ENCODE measurements at regions not wholly inside any gene's neighbourhood (a gene's known extent, or its start where the extent isn't known, plus 50 kb on each side); places are given as distances from the start of the nearest gene placed in this dataset.

GRCh38 chr13:76829572-76830327, 56.5 kb downstream of the KCTD12 start:
- CTCF ChIA-PET, result no interaction called here
- no peaks in the 10 kb centered on the region for H3K9me3 ChIP-seq (ENCODE audit: insufficient read depth, low read depth)
- no peaks in the 10 kb centered on the region for H3K4me1 ChIP-seq (replicated peaks; ENCODE audit: insufficient read depth)
- no peaks in the 10 kb centered on the region for H3K36me3 ChIP-seq (ENCODE audit: low read depth)
- H3K4me2 ChIP-seq, result no peak overlapping the region
- BruUV-seq (replicated peaks), result no TSS peak
- intact Hi-C loops (cut with micrococcal nuclease; ENCODE audit: unreplicated experiment), result no loop called here
- H3F3A ChIP-seq (ENCODE audit: insufficient read depth, low read depth), result no peaks in the 10 kb centered on the region
- DNase-seq, result no peak
- no peaks in the 10 kb centered on the region for H3K27me3 ChIP-seq (ENCODE audit: insufficient read depth, low read depth)
- no peaks in the 10 kb centered on the region for H4K20me1 ChIP-seq (ENCODE audit: insufficient read depth)
- H3K4me3 ChIP-seq, result no peak overlapping the region
- H2AFZ ChIP-seq, result no peak overlapping the region
- H3K9me2 ChIP-seq (ENCODE audit: insufficient read depth), result no peaks in the 10 kb centered on the region
- no peak for TF ChIP-seq EZH2 (IDR thresholded peaks at IDR 0.05; ENCODE audit: low read depth)
- TF ChIP-seq, protein P1, sequence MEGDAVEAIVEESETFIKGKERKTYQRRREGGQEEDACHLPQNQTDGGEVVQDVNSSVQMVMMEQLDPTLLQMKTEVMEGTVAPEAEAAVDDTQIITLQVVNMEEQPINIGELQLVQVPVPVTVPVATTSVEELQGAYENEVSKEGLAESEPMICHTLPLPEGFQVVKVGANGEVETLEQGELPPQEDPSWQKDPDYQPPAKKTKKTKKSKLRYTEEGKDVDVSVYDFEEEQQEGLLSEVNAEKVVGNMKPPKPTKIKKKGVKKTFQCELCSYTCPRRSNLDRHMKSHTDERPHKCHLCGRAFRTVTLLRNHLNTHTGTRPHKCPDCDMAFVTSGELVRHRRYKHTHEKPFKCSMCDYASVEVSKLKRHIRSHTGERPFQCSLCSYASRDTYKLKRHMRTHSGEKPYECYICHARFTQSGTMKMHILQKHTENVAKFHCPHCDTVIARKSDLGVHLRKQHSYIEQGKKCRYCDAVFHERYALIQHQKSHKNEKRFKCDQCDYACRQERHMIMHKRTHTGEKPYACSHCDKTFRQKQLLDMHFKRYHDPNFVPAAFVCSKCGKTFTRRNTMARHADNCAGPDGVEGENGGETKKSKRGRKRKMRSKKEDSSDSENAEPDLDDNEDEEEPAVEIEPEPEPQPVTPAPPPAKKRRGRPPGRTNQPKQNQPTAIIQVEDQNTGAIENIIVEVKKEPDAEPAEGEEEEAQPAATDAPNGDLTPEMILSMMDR (conservative IDR thresholded peaks at IDR 0.05), result no peak
- no peaks in the 10 kb centered on the region for H3K79me2 ChIP-seq (ENCODE audit: low read depth)
- POLR2A ChIA-PET (ENCODE audit: unreplicated experiment), result interaction anchor here (0.6 kb wide), 1 partner anchor 613 kb away, joined by 5 read pairs; no protein-coding TSS in a partner anchor
- H3K27ac ChIP-seq, result no peak overlapping the region

GRCh38 chr13:76828316-76828741, 57.9 kb downstream of the KCTD12 start:
- CTCF ChIA-PET, result no interaction called here
- Histone ChIP-seq H3K27ac (no peak overlapping the region), H3K9me2 (ENCODE audit: insufficient read depth) (no peaks in the 10 kb centered on the region), H3F3A (ENCODE audit: insufficient read depth, low read depth) (no peaks in the 10 kb centered on the region), H3K27me3 (ENCODE audit: insufficient read depth, low read depth) (no peaks in the 10 kb centered on the region), H3K79me2 (ENCODE audit: low read depth) (no peaks in the 10 kb centered on the region), H4K20me1 (ENCODE audit: insufficient read depth) (no peaks in the 10 kb centered on the region), H3K4me1 (replicated peaks; ENCODE audit: insufficient read depth) (no peaks in the 10 kb centered on the region), H3K9me3 (ENCODE audit: insufficient read depth, low read depth) (no peaks in the 10 kb centered on the region), H2AFZ (no peak overlapping the region), H3K36me3 (ENCODE audit: low read depth) (no peaks in the 10 kb centered on the region), H3K4me3 (no peak overlapping the region), H3K4me2 (no peak overlapping the region)
- BruUV-seq (replicated peaks), result no TSS peak
- TF ChIP-seq EZH2 (IDR thresholded peaks at IDR 0.05; ENCODE audit: low read depth), result no peak
- TF ChIP-seq, protein P1 (conservative IDR thresholded peaks at IDR 0.05), result no peak
- POLR2A ChIA-PET (ENCODE audit: unreplicated experiment), result no interaction called here
- intact Hi-C loops (cut with micrococcal nuclease; ENCODE audit: unreplicated experiment), result no loop called here
- no peak for DNase-seq

GRCh38 chr13:76826527-76826926, 59.7 kb downstream of the KCTD12 start:
- Histone ChIP-seq H3K9me2 (ENCODE audit: insufficient read depth) (no peaks in the 10 kb centered on the region), H4K20me1 (ENCODE audit: insufficient read depth) (no peaks in the 10 kb centered on the region), H3F3A (ENCODE audit: insufficient read depth, low read depth) (no peaks in the 10 kb centered on the region), H3K27ac (no peak overlapping the region), H3K27me3 (ENCODE audit: insufficient read depth, low read depth) (no peaks in the 10 kb centered on the region), H3K36me3 (ENCODE audit: low read depth) (no peaks in the 10 kb centered on the region), H2AFZ (no peak overlapping the region), H3K79me2 (ENCODE audit: low read depth) (no peaks in the 10 kb centered on the region), H3K9me3 (ENCODE audit: insufficient read depth, low read depth) (no peaks in the 10 kb centered on the region), H3K4me2 (no peak overlapping the region), H3K4me3 (no peak overlapping the region), H3K4me1 (replicated peaks; ENCODE audit: insufficient read depth) (no peaks in the 10 kb centered on the region)
- intact Hi-C loops (cut with micrococcal nuclease; ENCODE audit: unreplicated experiment), result no loop called here
- no peak for DNase-seq
- no TSS peak for BruUV-seq (replicated peaks)
- TF ChIP-seq, protein P1 (conservative IDR thresholded peaks at IDR 0.05), result no peak
- no peak for TF ChIP-seq EZH2 (IDR thresholded peaks at IDR 0.05; ENCODE audit: low read depth)
- ChIA-PET POLR2A (ENCODE audit: unreplicated experiment) (no interaction called here), CTCF (no interaction called here)
